GM23338 (cell line): ENCODE measurements at regions not wholly inside any gene's neighbourhood (a gene's known extent, or its start where the extent isn't known, plus 50 kb on each side); places are given as distances from the start of the nearest gene placed in this dataset.

Experiments
- EZH2 ChIP-seq: fragments of 200-600 bp; sonication (generic); IDR thresholded peaks from one replicate; pipeline ENCODE4 v1.8.0; 2017; ENCODE audit warnings: antibody characterized with exemption, mild to moderate bottlenecking, low read depth; ENCODE audit not compliant: unreplicated experiment
- EZH2phosphoT487 ChIP-seq: fragments of 200-600 bp; sonication (generic); IDR thresholded peaks from one replicate; pipeline ENCODE4 v1.8.1; 2018; ENCODE audit warnings: antibody characterized with exemption; ENCODE audit not compliant: unreplicated experiment
- NANOG ChIP-seq: IDR thresholded peaks from 2 replicates; pipeline ENCODE4 v1.6.1; 2016; ENCODE audit warnings: antibody characterized with exemption, borderline replicate concordance
- POLR2AphosphoS5 ChIP-seq: IDR thresholded peaks from 2 replicates; pipeline ENCODE4 v1.6.1; 2016; ENCODE audit warnings: antibody characterized with exemption, low read depth
- TF ChIP-seq, protein P1 (sequence below): IDR thresholded peaks from one replicate; pipeline ENCODE4 v1.6.1; 2018; ENCODE audit warnings: antibody characterized with exemption; ENCODE audit not compliant: unreplicated experiment
- TF ChIP-seq, protein P2 (sequence below), 2 experiments: fragments of 200-600 bp in 1 of 2; sonication (generic) in 1 of 2; conservative IDR thresholded peaks; 2 replicates each; pipeline versions ENCODE4 v1.5.1 to v1.6.1; 2016 to 2017; ENCODE audit warnings: antibody characterized with exemption in 2 of 2, low read depth in 2 of 2, mild to moderate bottlenecking in 2 of 2, moderate library complexity in 1 of 2
- TF ChIP-seq, protein P3 (sequence below): IDR thresholded peaks from 2 replicates; pipeline ENCODE4 v1.6.1; 2016; ENCODE audit warnings: antibody characterized with exemption

DNA sequence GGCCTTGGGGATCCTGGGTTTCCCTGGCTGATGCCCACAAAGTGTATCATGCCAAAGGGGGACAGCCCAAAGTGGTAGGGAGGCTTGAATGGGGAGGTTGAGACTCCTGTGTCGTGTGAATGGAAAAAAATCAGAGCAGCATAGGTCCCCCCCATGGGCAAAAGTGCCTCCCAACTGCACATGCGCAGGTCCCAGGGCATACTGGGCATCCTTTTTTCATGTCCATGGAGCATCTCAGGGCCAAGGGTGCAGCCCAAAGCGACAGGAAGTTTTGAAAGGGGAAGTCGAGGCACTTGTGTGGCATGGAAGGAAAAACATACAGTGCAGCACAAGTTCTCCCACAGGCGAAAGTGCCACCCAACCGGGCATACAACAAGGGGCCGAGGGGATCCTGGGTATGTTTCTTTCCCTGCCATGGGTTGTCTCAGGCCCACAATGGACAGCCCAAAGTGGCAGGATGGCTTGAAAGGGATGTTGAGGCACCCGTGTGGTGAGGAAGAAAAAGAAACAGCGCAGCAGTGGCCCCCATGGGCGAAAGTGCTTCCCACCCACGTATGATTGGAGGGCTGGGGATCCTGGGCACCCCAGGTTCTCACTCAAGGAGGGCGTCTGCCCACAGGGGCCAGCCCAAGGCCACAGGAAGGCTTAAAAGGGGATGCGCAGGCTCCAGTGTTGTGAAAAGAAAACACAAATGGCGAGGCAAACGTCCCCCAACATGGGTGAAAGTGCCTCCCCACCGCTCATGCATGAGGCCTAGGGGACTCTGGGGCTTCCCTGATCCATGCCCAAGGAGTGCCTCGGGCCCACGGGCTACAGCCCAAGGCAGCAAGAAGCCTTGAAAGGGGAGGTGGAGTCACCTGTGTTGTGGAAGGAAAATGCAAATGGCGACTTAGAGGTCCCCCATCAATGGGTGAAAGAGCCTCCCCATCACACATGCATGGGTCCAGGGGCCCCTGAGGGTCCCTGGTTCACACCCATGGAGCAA lies 573.7 kb downstream of the ALG10 start:
- TF ChIP-seq, protein P1, sequence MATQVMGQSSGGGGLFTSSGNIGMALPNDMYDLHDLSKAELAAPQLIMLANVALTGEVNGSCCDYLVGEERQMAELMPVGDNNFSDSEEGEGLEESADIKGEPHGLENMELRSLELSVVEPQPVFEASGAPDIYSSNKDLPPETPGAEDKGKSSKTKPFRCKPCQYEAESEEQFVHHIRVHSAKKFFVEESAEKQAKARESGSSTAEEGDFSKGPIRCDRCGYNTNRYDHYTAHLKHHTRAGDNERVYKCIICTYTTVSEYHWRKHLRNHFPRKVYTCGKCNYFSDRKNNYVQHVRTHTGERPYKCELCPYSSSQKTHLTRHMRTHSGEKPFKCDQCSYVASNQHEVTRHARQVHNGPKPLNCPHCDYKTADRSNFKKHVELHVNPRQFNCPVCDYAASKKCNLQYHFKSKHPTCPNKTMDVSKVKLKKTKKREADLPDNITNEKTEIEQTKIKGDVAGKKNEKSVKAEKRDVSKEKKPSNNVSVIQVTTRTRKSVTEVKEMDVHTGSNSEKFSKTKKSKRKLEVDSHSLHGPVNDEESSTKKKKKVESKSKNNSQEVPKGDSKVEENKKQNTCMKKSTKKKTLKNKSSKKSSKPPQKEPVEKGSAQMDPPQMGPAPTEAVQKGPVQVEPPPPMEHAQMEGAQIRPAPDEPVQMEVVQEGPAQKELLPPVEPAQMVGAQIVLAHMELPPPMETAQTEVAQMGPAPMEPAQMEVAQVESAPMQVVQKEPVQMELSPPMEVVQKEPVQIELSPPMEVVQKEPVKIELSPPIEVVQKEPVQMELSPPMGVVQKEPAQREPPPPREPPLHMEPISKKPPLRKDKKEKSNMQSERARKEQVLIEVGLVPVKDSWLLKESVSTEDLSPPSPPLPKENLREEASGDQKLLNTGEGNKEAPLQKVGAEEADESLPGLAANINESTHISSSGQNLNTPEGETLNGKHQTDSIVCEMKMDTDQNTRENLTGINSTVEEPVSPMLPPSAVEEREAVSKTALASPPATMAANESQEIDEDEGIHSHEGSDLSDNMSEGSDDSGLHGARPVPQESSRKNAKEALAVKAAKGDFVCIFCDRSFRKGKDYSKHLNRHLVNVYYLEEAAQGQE = no peak
- TF ChIP-seq, protein P2, sequence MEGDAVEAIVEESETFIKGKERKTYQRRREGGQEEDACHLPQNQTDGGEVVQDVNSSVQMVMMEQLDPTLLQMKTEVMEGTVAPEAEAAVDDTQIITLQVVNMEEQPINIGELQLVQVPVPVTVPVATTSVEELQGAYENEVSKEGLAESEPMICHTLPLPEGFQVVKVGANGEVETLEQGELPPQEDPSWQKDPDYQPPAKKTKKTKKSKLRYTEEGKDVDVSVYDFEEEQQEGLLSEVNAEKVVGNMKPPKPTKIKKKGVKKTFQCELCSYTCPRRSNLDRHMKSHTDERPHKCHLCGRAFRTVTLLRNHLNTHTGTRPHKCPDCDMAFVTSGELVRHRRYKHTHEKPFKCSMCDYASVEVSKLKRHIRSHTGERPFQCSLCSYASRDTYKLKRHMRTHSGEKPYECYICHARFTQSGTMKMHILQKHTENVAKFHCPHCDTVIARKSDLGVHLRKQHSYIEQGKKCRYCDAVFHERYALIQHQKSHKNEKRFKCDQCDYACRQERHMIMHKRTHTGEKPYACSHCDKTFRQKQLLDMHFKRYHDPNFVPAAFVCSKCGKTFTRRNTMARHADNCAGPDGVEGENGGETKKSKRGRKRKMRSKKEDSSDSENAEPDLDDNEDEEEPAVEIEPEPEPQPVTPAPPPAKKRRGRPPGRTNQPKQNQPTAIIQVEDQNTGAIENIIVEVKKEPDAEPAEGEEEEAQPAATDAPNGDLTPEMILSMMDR (conservative IDR thresholded peaks at IDR 0.05; ENCODE audit: low read depth in 2 of 2) = no peak
- TF ChIP-seq EZH2phosphoT487 (no peak), POLR2AphosphoS5 (no peak), EZH2 (no peak), NANOG (no peak)
- TF ChIP-seq, protein P3, sequence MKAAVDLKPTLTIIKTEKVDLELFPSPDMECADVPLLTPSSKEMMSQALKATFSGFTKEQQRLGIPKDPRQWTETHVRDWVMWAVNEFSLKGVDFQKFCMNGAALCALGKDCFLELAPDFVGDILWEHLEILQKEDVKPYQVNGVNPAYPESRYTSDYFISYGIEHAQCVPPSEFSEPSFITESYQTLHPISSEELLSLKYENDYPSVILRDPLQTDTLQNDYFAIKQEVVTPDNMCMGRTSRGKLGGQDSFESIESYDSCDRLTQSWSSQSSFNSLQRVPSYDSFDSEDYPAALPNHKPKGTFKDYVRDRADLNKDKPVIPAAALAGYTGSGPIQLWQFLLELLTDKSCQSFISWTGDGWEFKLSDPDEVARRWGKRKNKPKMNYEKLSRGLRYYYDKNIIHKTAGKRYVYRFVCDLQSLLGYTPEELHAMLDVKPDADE = no peak
